ENCODE measurements at regions not wholly inside any gene's neighbourhood (a gene's known extent, or its start where the extent isn't known, plus 50 kb on each side); places are given as distances from the start of the nearest gene placed in this dataset.

GRCh38 chr10:78398382-78398781, 364.7 kb downstream of the RPS24 start:
- H3K4me3 ChIP-seq (ENCODE audit: low read depth in 1 of 2, low read length in 2 of 2), result no peak overlapping the region
- H3K9me3 ChIP-seq (ENCODE audit: control insufficient read depth in 2 of 2, insufficient read depth in 1 of 2, low read depth in 1 of 2, low read length in 1 of 2), result no peaks in the 10 kb centered on the region
- H3K36me3 ChIP-seq (ENCODE audit: control insufficient read depth in 2 of 2, insufficient read depth in 2 of 2, low read length in 1 of 2), result no peaks in the 10 kb centered on the region
- WGBS, 2 donors, result 77 to 80% methylated on average over 2 of the region's 2 CpGs
- H3K4me1 ChIP-seq (ENCODE audit: control insufficient read depth in 2 of 2, insufficient read depth in 2 of 2, low read length in 1 of 2), result peaks cover 0 to 2% of the 10 kb centered on the region in 2 donors
- no peaks in the 10 kb centered on the region for H3K27me3 ChIP-seq (ENCODE audit: control insufficient read depth in 1 of 2, insufficient read depth in 2 of 2, low read length in 2 of 2)
- H3K27ac ChIP-seq (ENCODE audit: low read depth in 2 of 2, low read length in 1 of 2), result no peak overlapping the region

- no peaks in the 10 kb centered on the region for H3K27me3 ChIP-seq (ENCODE audit: control insufficient read depth in 1 of 2, insufficient read depth in 2 of 2, low read length in 2 of 2)
- H3K27ac ChIP-seq (ENCODE audit: low read depth in 2 of 2, low read length in 1 of 2), result no peak overlapping the region
- H3K36me3 ChIP-seq (ENCODE audit: control insufficient read depth in 2 of 2, insufficient read depth in 2 of 2, low read length in 1 of 2), result no peaks in the 10 kb centered on the region
- 79 to 80% methylated on average over 13 of the region's 13 CpGs for WGBS, 2 donors
- no peaks in the 10 kb centered on the region for H3K9me3 ChIP-seq (ENCODE audit: control insufficient read depth in 2 of 2, insufficient read depth in 1 of 2, low read depth in 1 of 2, low read length in 1 of 2)
- no peak overlapping the region for H3K4me3 ChIP-seq (ENCODE audit: low read depth in 1 of 2, low read length in 2 of 2)
- H3K4me1 ChIP-seq (ENCODE audit: control insufficient read depth in 2 of 2, insufficient read depth in 2 of 2, low read length in 1 of 2), result peaks cover 3 to 4% of the 10 kb centered on the region in 2 donors
Measured at GRCh38 chr10:78401624-78402367, 368.1 kb downstream of the RPS24 start.

GRCh38 chr10:78402591-78402990, 368.9 kb downstream of the RPS24 start:
- H3K27ac ChIP-seq (ENCODE audit: low read depth in 2 of 2, low read length in 1 of 2), result no peak overlapping the region
- no peak overlapping the region for H3K4me3 ChIP-seq (ENCODE audit: low read depth in 1 of 2, low read length in 2 of 2)
- 50 to 61% methylated on average over 4 of the region's 4 CpGs for WGBS, 2 donors
- H3K4me1 ChIP-seq (ENCODE audit: control insufficient read depth in 2 of 2, insufficient read depth in 2 of 2, low read length in 1 of 2), result peaks cover 3 to 10% of the 10 kb centered on the region in 2 donors
- H3K27me3 ChIP-seq (ENCODE audit: control insufficient read depth in 1 of 2, insufficient read depth in 2 of 2, low read length in 2 of 2), result no peaks in the 10 kb centered on the region
- no peaks in the 10 kb centered on the region for H3K9me3 ChIP-seq (ENCODE audit: control insufficient read depth in 2 of 2, insufficient read depth in 1 of 2, low read depth in 1 of 2, low read length in 1 of 2)
- H3K36me3 ChIP-seq (ENCODE audit: control insufficient read depth in 2 of 2, insufficient read depth in 2 of 2, low read length in 1 of 2), result no peaks in the 10 kb centered on the region

GRCh38 chr10:78403781-78404180, 370.1 kb downstream of the RPS24 start:
- H3K27me3 ChIP-seq (ENCODE audit: control insufficient read depth in 1 of 2, insufficient read depth in 2 of 2, low read length in 2 of 2), result no peaks in the 10 kb centered on the region
- no peaks in the 10 kb centered on the region for H3K36me3 ChIP-seq (ENCODE audit: control insufficient read depth in 2 of 2, insufficient read depth in 2 of 2, low read length in 1 of 2)
- H3K4me3 ChIP-seq (ENCODE audit: low read depth in 1 of 2, low read length in 2 of 2), result no peak overlapping the region
- H3K4me1 ChIP-seq (ENCODE audit: control insufficient read depth in 2 of 2, insufficient read depth in 2 of 2, low read length in 1 of 2), result peaks cover 3 to 10% of the 10 kb centered on the region in 2 donors
- WGBS, 2 donors, result 93 to 96% methylated on average over 6 of the region's 6 CpGs
- no peaks in the 10 kb centered on the region for H3K9me3 ChIP-seq (ENCODE audit: control insufficient read depth in 2 of 2, insufficient read depth in 1 of 2, low read depth in 1 of 2, low read length in 1 of 2)
- H3K27ac ChIP-seq (ENCODE audit: low read depth in 2 of 2, low read length in 1 of 2), result no peak overlapping the region

DNA sequence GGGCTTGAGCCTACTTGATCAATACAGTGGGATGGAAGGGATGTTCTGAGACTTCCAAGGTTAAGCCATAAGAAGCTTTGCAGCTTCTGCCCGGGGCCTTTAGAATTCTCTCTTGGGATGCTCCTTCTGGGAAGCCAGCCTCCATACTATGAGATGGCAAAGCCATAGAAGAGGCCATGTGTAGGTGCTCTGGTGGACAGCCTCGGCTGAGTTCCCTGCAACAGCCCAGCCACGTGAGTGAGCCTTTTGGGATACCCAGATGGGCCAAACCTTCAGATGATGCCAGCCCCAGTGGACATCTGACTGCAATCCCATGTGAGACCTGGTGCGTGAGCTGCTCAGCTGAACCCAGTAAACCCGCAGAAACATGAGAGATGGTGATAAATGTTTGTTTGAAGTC, 370.6 kb downstream of the RPS24 start:
- no peaks in the 10 kb centered on the region for H3K9me3 ChIP-seq (ENCODE audit: control insufficient read depth in 2 of 2, insufficient read depth in 1 of 2, low read depth in 1 of 2, low read length in 1 of 2)
- 88 to 91% methylated on average over 5 of the region's 5 CpGs for WGBS, 2 donors
- H3K4me3 ChIP-seq (ENCODE audit: low read depth in 1 of 2, low read length in 2 of 2), result no peak overlapping the region
- H3K27ac ChIP-seq (ENCODE audit: low read depth in 2 of 2, low read length in 1 of 2), result no peak overlapping the region
- H3K36me3 ChIP-seq (ENCODE audit: control insufficient read depth in 2 of 2, insufficient read depth in 2 of 2, low read length in 1 of 2), result no peaks in the 10 kb centered on the region
- H3K27me3 ChIP-seq (ENCODE audit: control insufficient read depth in 1 of 2, insufficient read depth in 2 of 2, low read length in 2 of 2), result no peaks in the 10 kb centered on the region
- H3K4me1 ChIP-seq (ENCODE audit: control insufficient read depth in 2 of 2, insufficient read depth in 2 of 2, low read length in 1 of 2), result peaks cover 3 to 13% of the 10 kb centered on the region in 2 donors

DNA sequence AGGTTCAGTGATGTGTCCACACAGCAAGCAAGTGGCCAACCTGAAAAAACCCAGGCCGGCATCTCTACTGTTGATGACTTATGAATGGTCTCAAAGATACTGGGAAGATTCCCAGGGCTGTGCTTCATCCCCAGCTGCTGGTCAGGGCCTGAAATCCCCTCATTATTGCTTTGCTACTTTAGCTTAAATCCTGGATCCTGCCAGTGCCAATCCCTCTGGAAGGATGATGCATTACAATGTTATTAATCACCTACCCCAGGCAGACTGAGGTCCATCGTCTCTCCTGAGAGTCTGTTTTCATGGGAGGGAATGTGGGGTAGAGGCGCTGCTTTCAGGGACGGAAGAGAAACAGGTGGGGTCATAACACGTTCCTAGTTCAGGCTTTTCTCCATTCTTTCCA, 371.6 kb downstream of the RPS24 start:
- 85 to 89% methylated on average over 5 of the region's 5 CpGs for WGBS, 2 donors
- Histone ChIP-seq H3K9me3 (ENCODE audit: control insufficient read depth in 2 of 2, insufficient read depth in 1 of 2, low read depth in 1 of 2, low read length in 1 of 2) (no peaks in the 10 kb centered on the region), H3K4me3 (ENCODE audit: low read depth in 1 of 2, low read length in 2 of 2) (no peak overlapping the region), H3K27me3 (ENCODE audit: control insufficient read depth in 1 of 2, insufficient read depth in 2 of 2, low read length in 2 of 2) (no peaks in the 10 kb centered on the region), H3K36me3 (ENCODE audit: control insufficient read depth in 2 of 2, insufficient read depth in 2 of 2, low read length in 1 of 2) (no peaks in the 10 kb centered on the region), H3K27ac (ENCODE audit: low read depth in 2 of 2, low read length in 1 of 2) (no peak overlapping the region), H3K4me1 (ENCODE audit: control insufficient read depth in 2 of 2, insufficient read depth in 2 of 2, low read length in 1 of 2) (peaks cover 3 to 13% of the 10 kb centered on the region in 2 donors)

- no peaks in the 10 kb centered on the region for H3K27me3 ChIP-seq (ENCODE audit: control insufficient read depth in 1 of 2, insufficient read depth in 2 of 2, low read length in 2 of 2)
- H3K9me3 ChIP-seq (ENCODE audit: control insufficient read depth in 2 of 2, insufficient read depth in 1 of 2, low read depth in 1 of 2, low read length in 1 of 2), result no peaks in the 10 kb centered on the region
- WGBS, 2 donors, result 46 to 55% methylated on average over 6 of the region's 6 CpGs
- H3K4me3 ChIP-seq (ENCODE audit: low read depth in 1 of 2, low read length in 2 of 2), result no peak overlapping the region
- no peaks in the 10 kb centered on the region for H3K36me3 ChIP-seq (ENCODE audit: control insufficient read depth in 2 of 2, insufficient read depth in 2 of 2, low read length in 1 of 2)
- peaks cover 3 to 13% of the 10 kb centered on the region in 2 donors for H3K4me1 ChIP-seq (ENCODE audit: control insufficient read depth in 2 of 2, insufficient read depth in 2 of 2, low read length in 1 of 2)
- H3K27ac ChIP-seq (ENCODE audit: low read depth in 2 of 2, low read length in 1 of 2), result no peak overlapping the region
Measured at GRCh38 chr10:78405736-78406135, 372.1 kb downstream of the RPS24 start.

DNA sequence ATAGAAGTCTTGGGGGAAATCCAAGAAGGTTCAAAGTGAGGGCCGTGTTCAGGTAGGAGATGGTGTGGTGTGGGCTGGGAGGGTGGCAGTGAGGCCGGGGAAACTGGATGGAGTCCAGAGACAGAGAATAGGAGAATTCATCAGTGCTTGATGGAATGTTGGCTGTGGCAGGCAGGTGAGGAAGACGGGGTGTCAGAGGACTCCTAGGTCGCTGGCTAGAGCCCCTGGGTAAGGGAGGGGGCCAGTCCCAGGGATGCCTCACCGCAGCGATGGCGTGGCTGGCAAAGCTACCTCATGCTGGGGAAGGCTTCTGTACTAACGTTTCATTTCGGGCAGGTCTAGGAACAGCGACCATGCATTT, 373.0 kb downstream of the RPS24 start:
- Histone ChIP-seq H3K36me3 (ENCODE audit: control insufficient read depth in 2 of 2, insufficient read depth in 2 of 2, low read length in 1 of 2) (no peaks in the 10 kb centered on the region), H3K9me3 (ENCODE audit: control insufficient read depth in 2 of 2, insufficient read depth in 1 of 2, low read depth in 1 of 2, low read length in 1 of 2) (no peaks in the 10 kb centered on the region), H3K4me1 (ENCODE audit: control insufficient read depth in 2 of 2, insufficient read depth in 2 of 2, low read length in 1 of 2) (peaks cover 3 to 13% of the 10 kb centered on the region in 2 donors), H3K27me3 (ENCODE audit: control insufficient read depth in 1 of 2, insufficient read depth in 2 of 2, low read length in 2 of 2) (no peaks in the 10 kb centered on the region), H3K27ac (ENCODE audit: low read depth in 2 of 2, low read length in 1 of 2) (no peak overlapping the region), H3K4me3 (ENCODE audit: low read depth in 1 of 2, low read length in 2 of 2) (peak overlapping the region in 1 of 2 donors; percentile 38)
- WGBS, 2 donors, result 21 to 22% methylated on average over 10 of the region's 10 CpGs

GRCh38 chr10:78407009-78407711, 373.5 kb downstream of the RPS24 start:
- Histone ChIP-seq H3K36me3 (ENCODE audit: control insufficient read depth in 2 of 2, insufficient read depth in 2 of 2, low read length in 1 of 2) (no peaks in the 10 kb centered on the region), H3K27ac (ENCODE audit: low read depth in 2 of 2, low read length in 1 of 2) (peak overlapping the region in 1 of 2 donors; percentile 36), H3K4me1 (ENCODE audit: control insufficient read depth in 2 of 2, insufficient read depth in 2 of 2, low read length in 1 of 2) (peaks cover 3 to 13% of the 10 kb centered on the region in 2 donors), H3K9me3 (ENCODE audit: control insufficient read depth in 2 of 2, insufficient read depth in 1 of 2, low read depth in 1 of 2, low read length in 1 of 2) (no peaks in the 10 kb centered on the region), H3K27me3 (ENCODE audit: control insufficient read depth in 1 of 2, insufficient read depth in 2 of 2, low read length in 2 of 2) (no peaks in the 10 kb centered on the region), H3K4me3 (ENCODE audit: low read depth in 1 of 2, low read length in 2 of 2) (peak overlapping the region in 1 of 2 donors; percentile 38)
- WGBS, 2 donors, result 15 to 16% methylated on average over 20 of the region's 20 CpGs

Measured in esophagus (tissue), 2 donors.